Liver (tissue), 3 donors: ENCODE measurements at regions not wholly inside any gene's neighbourhood (a gene's known extent, or its start where the extent isn't known, plus 50 kb on each side); places are given as distances from the start of the nearest gene placed in this dataset.

ENCODE experiments used
- EGR1 ChIP-seq, 2 donors: IDR thresholded peaks; 2 replicates each; pipeline ENCODE4 v1.6.1; 2016 to 2018; ENCODE audit warnings: antibody characterized with exemption in 2 of 2, low read depth in 2 of 2
- GABPA ChIP-seq, 2 donors: IDR thresholded peaks in 1 of 2; conservative IDR thresholded peaks in 1 of 2; 2 replicates each; pipeline ENCODE4 v1.6.1; 2016; ENCODE audit warnings: antibody characterized with exemption in 2 of 2, mild to moderate bottlenecking in 1 of 2, moderate library complexity in 1 of 2
- HNF4A ChIP-seq, 2 donors: conservative IDR thresholded peaks; 2 replicates each; pipeline ENCODE4 v1.6.1; 2016; ENCODE audit warnings: antibody characterized with exemption in 2 of 2, mild to moderate bottlenecking in 2 of 2
- HNF4G ChIP-seq: IDR thresholded peaks from 2 replicates; pipeline ENCODE4 v1.6.1; 2016; ENCODE audit warnings: antibody characterized with exemption
- JUND ChIP-seq, 2 donors: IDR thresholded peaks; 2 replicates each; pipeline ENCODE4 v1.6.1; 2016; ENCODE audit warnings: antibody characterized with exemption in 2 of 2
- NR2F2 ChIP-seq: IDR thresholded peaks from 2 replicates; pipeline ENCODE4 v1.6.1; 2016; ENCODE audit warnings: antibody characterized with exemption
- RAD21 ChIP-seq, 2 donors: IDR thresholded peaks; 2 replicates each; pipeline ENCODE4 v1.6.1; 2016; ENCODE audit warnings: antibody characterized with exemption in 2 of 2, mild to moderate bottlenecking in 2 of 2
- SP1 ChIP-seq: IDR thresholded peaks from 2 replicates; pipeline ENCODE4 v1.6.1; 2018; ENCODE audit warnings: antibody characterized with exemption, mild to moderate bottlenecking
- TAF1 ChIP-seq: conservative IDR thresholded peaks from 2 replicates; pipeline ENCODE4 v1.6.1; 2016; ENCODE audit warnings: antibody characterized with exemption, mild to moderate bottlenecking
- TF ChIP-seq, protein P1 (sequence below): fragments of 150-350 bp; IDR thresholded peaks from 2 replicates; pipeline ENCODE4 v1.5.1; 2017; ENCODE audit warnings: improper control_type of control experiment, low read depth, low read length; ENCODE audit not compliant: missing input control
- TF ChIP-seq, protein P2 (sequence below): IDR thresholded peaks from 2 replicates; pipeline ENCODE4 v1.6.1; 2016; ENCODE audit warnings: antibody characterized with exemption
- TF ChIP-seq, protein P3 (sequence below): IDR thresholded peaks from 2 replicates; pipeline ENCODE4 v1.6.1; 2016; ENCODE audit warnings: antibody characterized with exemption, mild to moderate bottlenecking
- TF ChIP-seq, protein P4 (sequence below): IDR thresholded peaks from 2 replicates; pipeline ENCODE4 v1.6.1; 2016; ENCODE audit warnings: antibody characterized with exemption
- TF ChIP-seq, protein P5 (sequence below): IDR thresholded peaks from 2 replicates; pipeline ENCODE4 v1.6.1; 2016; ENCODE audit warnings: antibody characterized with exemption
- donor health status: healthy.
- donor health status: healthy.

DNA sequence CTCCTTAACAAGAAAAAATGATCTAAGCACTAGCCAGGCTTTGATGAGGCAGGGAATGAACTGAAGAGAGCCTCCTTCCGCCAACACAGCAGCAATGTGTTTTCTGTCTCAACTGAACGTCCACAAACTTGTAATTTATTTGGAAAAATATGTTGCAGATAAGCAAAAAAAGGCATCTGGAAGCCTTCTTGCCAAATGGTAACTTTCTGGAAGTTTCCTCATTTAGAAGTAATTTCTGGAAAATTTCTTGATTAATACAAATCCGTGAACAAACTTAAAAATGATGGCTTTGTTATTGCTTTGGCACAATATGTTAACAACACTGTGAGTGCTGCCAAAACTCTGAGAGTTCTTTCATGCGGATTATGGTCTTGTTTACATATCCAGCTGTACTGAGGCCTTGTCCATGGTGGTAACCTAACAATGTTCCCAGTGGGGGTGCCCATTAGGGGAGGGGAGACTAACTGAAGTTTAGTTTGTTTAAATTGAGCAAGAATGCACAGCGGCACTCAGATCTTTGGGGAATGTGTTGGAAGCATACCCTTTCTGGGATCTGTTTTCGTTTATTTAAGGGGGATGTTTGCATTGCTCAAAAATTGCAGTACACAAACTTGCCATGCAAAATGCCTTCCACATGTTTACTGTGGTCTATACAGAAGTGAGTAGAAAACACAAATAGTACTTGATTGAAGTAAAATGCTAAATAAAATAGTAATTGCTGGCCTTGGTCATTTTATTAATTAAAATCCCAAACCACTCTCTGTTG lies 334.7 kb downstream of the NR2F1-AS1 start:
- TF ChIP-seq, protein P1, sequence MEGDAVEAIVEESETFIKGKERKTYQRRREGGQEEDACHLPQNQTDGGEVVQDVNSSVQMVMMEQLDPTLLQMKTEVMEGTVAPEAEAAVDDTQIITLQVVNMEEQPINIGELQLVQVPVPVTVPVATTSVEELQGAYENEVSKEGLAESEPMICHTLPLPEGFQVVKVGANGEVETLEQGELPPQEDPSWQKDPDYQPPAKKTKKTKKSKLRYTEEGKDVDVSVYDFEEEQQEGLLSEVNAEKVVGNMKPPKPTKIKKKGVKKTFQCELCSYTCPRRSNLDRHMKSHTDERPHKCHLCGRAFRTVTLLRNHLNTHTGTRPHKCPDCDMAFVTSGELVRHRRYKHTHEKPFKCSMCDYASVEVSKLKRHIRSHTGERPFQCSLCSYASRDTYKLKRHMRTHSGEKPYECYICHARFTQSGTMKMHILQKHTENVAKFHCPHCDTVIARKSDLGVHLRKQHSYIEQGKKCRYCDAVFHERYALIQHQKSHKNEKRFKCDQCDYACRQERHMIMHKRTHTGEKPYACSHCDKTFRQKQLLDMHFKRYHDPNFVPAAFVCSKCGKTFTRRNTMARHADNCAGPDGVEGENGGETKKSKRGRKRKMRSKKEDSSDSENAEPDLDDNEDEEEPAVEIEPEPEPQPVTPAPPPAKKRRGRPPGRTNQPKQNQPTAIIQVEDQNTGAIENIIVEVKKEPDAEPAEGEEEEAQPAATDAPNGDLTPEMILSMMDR, result no peak
- TF ChIP-seq, protein P2, sequence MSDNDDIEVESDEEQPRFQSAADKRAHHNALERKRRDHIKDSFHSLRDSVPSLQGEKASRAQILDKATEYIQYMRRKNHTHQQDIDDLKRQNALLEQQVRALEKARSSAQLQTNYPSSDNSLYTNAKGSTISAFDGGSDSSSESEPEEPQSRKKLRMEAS, result no peak
- TF ChIP-seq JUND (IDR thresholded peaks at IDR 0.05) (no peak), GABPA (IDR thresholded peaks at IDR 0.05 in 1 of 2, conservative IDR thresholded peaks at IDR 0.05 in 1 of 2) (no peak), RAD21 (IDR thresholded peaks at IDR 0.05) (peak; percentile 15 to 44), TAF1 (no peak), HNF4A (conservative IDR thresholded peaks at IDR 0.05) (no peak), SP1 (peak; percentile 25), EGR1 (IDR thresholded peaks at IDR 0.05; ENCODE audit: low read depth in 2 of 2) (no peak), HNF4G (no peak), NR2F2 (peak; percentile 18)
- TF ChIP-seq, protein P3, sequence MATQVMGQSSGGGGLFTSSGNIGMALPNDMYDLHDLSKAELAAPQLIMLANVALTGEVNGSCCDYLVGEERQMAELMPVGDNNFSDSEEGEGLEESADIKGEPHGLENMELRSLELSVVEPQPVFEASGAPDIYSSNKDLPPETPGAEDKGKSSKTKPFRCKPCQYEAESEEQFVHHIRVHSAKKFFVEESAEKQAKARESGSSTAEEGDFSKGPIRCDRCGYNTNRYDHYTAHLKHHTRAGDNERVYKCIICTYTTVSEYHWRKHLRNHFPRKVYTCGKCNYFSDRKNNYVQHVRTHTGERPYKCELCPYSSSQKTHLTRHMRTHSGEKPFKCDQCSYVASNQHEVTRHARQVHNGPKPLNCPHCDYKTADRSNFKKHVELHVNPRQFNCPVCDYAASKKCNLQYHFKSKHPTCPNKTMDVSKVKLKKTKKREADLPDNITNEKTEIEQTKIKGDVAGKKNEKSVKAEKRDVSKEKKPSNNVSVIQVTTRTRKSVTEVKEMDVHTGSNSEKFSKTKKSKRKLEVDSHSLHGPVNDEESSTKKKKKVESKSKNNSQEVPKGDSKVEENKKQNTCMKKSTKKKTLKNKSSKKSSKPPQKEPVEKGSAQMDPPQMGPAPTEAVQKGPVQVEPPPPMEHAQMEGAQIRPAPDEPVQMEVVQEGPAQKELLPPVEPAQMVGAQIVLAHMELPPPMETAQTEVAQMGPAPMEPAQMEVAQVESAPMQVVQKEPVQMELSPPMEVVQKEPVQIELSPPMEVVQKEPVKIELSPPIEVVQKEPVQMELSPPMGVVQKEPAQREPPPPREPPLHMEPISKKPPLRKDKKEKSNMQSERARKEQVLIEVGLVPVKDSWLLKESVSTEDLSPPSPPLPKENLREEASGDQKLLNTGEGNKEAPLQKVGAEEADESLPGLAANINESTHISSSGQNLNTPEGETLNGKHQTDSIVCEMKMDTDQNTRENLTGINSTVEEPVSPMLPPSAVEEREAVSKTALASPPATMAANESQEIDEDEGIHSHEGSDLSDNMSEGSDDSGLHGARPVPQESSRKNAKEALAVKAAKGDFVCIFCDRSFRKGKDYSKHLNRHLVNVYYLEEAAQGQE, result peak; percentile 25
- TF ChIP-seq, protein P4, sequence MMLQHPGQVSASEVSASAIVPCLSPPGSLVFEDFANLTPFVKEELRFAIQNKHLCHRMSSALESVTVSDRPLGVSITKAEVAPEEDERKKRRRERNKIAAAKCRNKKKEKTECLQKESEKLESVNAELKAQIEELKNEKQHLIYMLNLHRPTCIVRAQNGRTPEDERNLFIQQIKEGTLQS, result no peak
- TF ChIP-seq, protein P5, sequence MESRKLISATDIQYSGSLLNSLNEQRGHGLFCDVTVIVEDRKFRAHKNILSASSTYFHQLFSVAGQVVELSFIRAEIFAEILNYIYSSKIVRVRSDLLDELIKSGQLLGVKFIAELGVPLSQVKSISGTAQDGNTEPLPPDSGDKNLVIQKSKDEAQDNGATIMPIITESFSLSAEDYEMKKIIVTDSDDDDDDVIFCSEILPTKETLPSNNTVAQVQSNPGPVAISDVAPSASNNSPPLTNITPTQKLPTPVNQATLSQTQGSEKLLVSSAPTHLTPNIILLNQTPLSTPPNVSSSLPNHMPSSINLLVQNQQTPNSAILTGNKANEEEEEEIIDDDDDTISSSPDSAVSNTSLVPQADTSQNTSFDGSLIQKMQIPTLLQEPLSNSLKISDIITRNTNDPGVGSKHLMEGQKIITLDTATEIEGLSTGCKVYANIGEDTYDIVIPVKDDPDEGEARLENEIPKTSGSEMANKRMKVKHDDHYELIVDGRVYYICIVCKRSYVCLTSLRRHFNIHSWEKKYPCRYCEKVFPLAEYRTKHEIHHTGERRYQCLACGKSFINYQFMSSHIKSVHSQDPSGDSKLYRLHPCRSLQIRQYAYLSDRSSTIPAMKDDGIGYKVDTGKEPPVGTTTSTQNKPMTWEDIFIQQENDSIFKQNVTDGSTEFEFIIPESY, result no peak
